IPS DF 19.7 (cell line): ENCODE measurements at regions not wholly inside any gene's neighbourhood (a gene's known extent, or its start where the extent isn't known, plus 50 kb on each side); places are given as distances from the start of the nearest gene placed in this dataset.

Experiments
- DNase-seq: peaks from one replicate; pipeline ENCODE4 v3.0.0-alpha.2; 2013; ENCODE audit warnings: low read depth, low spot score

- no peak for DNase-seq
These were observed 61.4 kb upstream of the NR3C1 start for GRCh38 chr5:143464723-143465490.

- DNase-seq: no peak
These were observed 58.9 kb upstream of the NR3C1 start for GRCh38 chr5:143462431-143462830.

- DNase-seq: no peak
These were observed 55.9 kb upstream of the NR3C1 start for GRCh38 chr5:143459433-143459832.

GRCh38 chr5:143456952-143457547, 53.6 kb upstream of the NR3C1 start:
- DNase-seq: no peak

- no peak for DNase-seq
These were observed 51.5 kb upstream of the NR3C1 start for GRCh38 chr5:143454936-143455516.

GRCh38 chr5:143453720-143454119, 50.2 kb upstream of the NR3C1 start:
- no peak for DNase-seq
